HepG2 (cell line): ENCODE measurements at regions not wholly inside any gene's neighbourhood (a gene's known extent, or its start where the extent isn't known, plus 50 kb on each side); places are given as distances from the start of the nearest gene placed in this dataset.

Source experiments
- ATAC-seq: fragments of 200-7000 bp; cut with Tn5 transposase; 3 replicates; pipeline ENCODE4 v1.9.1; 2020; ENCODE audit warnings: mild to moderate bottlenecking, moderate library complexity
- BruUV-seq: library from RNA; stranded (reverse); fragments of 400-500 nt; replicated peaks from 2 replicates; lab custom pipeline; 2021; lab: Mats Ljungman, UMichigan
- CTCF ChIA-PET: fragments of 300-600 bp; formaldehyde crosslinking; extraction: SDS; loops from one replicate; lab custom pipeline; 2021; ENCODE audit warnings: low total read pairs, inconsistent platforms, low intra/inter-chr PET ratio; lab: Yijun Ruan, JAX
- POLR2A ChIA-PET: fragments of 350-600 bp; sonication (Branson Sonifier 250); formaldehyde crosslinking; loops from one replicate; lab custom pipeline; 2020; ENCODE audit warnings: antibody characterized with exemption, inconsistent platforms; lab: Yijun Ruan, JAX
- DNase-seq: peaks from one replicate; pipeline ENCODE4 v3.0.0-alpha.2; 2015; ENCODE audit warnings: low spot score
- FAIRE-seq: peaks from 3 replicates; lab custom pipeline; 2011; peaks lifted over from hg19 to GRCh38; lab: Jason Lieb, UNC
- H2AFZ ChIP-seq: one replicate; pipeline ENCODE4 v1.6.1; 2011; ENCODE audit warnings: low read length, inconsistent platforms
- H3K27ac ChIP-seq: fragments of 300-600 bp; 3 replicates; pipeline ENCODE4 v1.8.0; 2011; ENCODE audit warnings: mixed run types, mild to moderate bottlenecking, mixed read lengths, low read length, inconsistent platforms; ENCODE audit not compliant: insufficient read depth; ENCODE audit errors: extremely low read length
- H3K27me3 ChIP-seq, 2 experiments: fragments of 200-600 bp in 1 of 2; 2 replicates in 1 of 2; 3 replicates in 1 of 2; pipeline versions ENCODE4 v1.6.0 to v1.8.0; 2011; ENCODE audit warnings: low read length in 2 of 2, mild to moderate bottlenecking in 2 of 2, moderate library complexity in 2 of 2, inconsistent platforms in 1 of 2; ENCODE audit not compliant: insufficient read depth in 2 of 2, control insufficient read depth in 1 of 2
- H3K36me3 ChIP-seq, 2 experiments: fragments of 200-600 bp in 1 of 2; replicated peaks in 1 of 2; 2 replicates in 1 of 2; 3 replicates in 1 of 2; pipeline versions ENCODE4 v1.5.1 to v1.8.0; 2011; ENCODE audit warnings: low read length in 2 of 2, inconsistent platforms in 1 of 2; ENCODE audit not compliant: insufficient read depth in 2 of 2, control insufficient read depth in 1 of 2
- H3K4me1 ChIP-seq: 2 replicates; pipeline ENCODE4 v1.5.1; 2012; ENCODE audit warnings: low read length, inconsistent platforms; ENCODE audit not compliant: insufficient read depth
- H3K4me2 ChIP-seq: 2 replicates; pipeline ENCODE4 v1.6.0; 2011; ENCODE audit warnings: low read depth, low read length, inconsistent platforms
- H3K4me3 ChIP-seq, 3 experiments: fragments of 200-600 bp in 1 of 3; sonication (generic), shearing (Covaris generic) in 1 of 3; replicated peaks in 1 of 3; 2 replicates each; pipeline ENCODE4 v1.5.1; 2011 to 2016; ENCODE audit warnings: low read length in 3 of 3, inconsistent platforms in 2 of 3, low read depth in 2 of 3, mild to moderate bottlenecking in 2 of 3, control low read depth in 1 of 3, mixed read lengths in 1 of 3; ENCODE audit not compliant: insufficient read depth in 1 of 3
- H3K79me2 ChIP-seq: one replicate; pipeline ENCODE4 v1.6.1; 2011; ENCODE audit warnings: low read length, inconsistent platforms; ENCODE audit not compliant: insufficient read depth
- H3K9ac ChIP-seq: 2 replicates; pipeline ENCODE4 v1.6.0; 2011; ENCODE audit warnings: mild to moderate bottlenecking, low read depth, low read length, inconsistent platforms; ENCODE audit not compliant: insufficient read depth
- H3K9me3 ChIP-seq: 2 replicates; pipeline ENCODE4 v1.5.1; 2012; ENCODE audit warnings: mild to moderate bottlenecking, low read length
- H4K20me1 ChIP-seq: 2 replicates; pipeline ENCODE4 v1.6.0; 2011; ENCODE audit warnings: inconsistent platforms, mild to moderate bottlenecking, low read length, moderate library complexity; ENCODE audit not compliant: insufficient read depth
- FLYWCH1 ChIP-seq: sonication (generic); formaldehyde crosslinking; IDR thresholded peaks from 2 replicates; pipeline ENCODE4 v1.8.1; 2023; ENCODE audit warnings: mild to moderate bottlenecking, missing genetic modification reagents
- MATR3 ChIP-seq: sonication (generic); formaldehyde crosslinking; IDR thresholded peaks from 2 replicates; pipeline ENCODE4 v1.4.0; 2020; ENCODE audit warnings: missing genetic modification reagents
- PITX1 ChIP-seq: sonication (generic); formaldehyde crosslinking; IDR thresholded peaks from 2 replicates; pipeline ENCODE4 v1.5.1; 2020; ENCODE audit warnings: mild to moderate bottlenecking, missing genetic modification reagents
- ZNF180 ChIP-seq: sonication (generic); formaldehyde crosslinking; IDR thresholded peaks from 2 replicates; pipeline ENCODE4 v1.4.0; 2020; ENCODE audit warnings: low read depth, missing genetic modification reagents, borderline replicate concordance
- ZNF331 ChIP-seq: sonication (generic); formaldehyde crosslinking; IDR thresholded peaks from 2 replicates; pipeline ENCODE4 v1.4.0; 2020; ENCODE audit warnings: missing genetic modification reagents
- ZNF382 ChIP-seq: sonication (generic); formaldehyde crosslinking; IDR thresholded peaks from 2 replicates; pipeline ENCODE4 v1.5.0; 2020; ENCODE audit warnings: missing genetic modification reagents, mild to moderate bottlenecking, borderline replicate concordance
- ZNF530 ChIP-seq: sonication (generic); formaldehyde crosslinking; IDR thresholded peaks from 2 replicates; pipeline ENCODE4 v1.5.0; 2020; ENCODE audit warnings: low read depth, mild to moderate bottlenecking, missing genetic modification reagents
- ZNF780A ChIP-seq: sonication (generic); formaldehyde crosslinking; IDR thresholded peaks from 2 replicates; pipeline ENCODE4 v1.8.0; 2022; ENCODE audit warnings: mild to moderate bottlenecking, missing genetic modification reagents, moderate library complexity
- WGBS: methylation state at CpG from one replicate; pipeline ENCODE4 v1.1.6; 2017; ENCODE audit warnings: low lambda C conversion rate; 5-methylcytosine and 5-hydroxymethylcytosine counted together
- in situ Hi-C: cut with HindIII; loops from 2 replicates; pipeline ENCODE4 v1.10.0; 2017; ENCODE audit warnings: low pct_unique_long_range_greater_than_20kb; ENCODE audit not compliant: extremely low pct_ligation_motif_present
- intact Hi-C: fragments of 100-400 bp; cut with micrococcal nuclease; formaldehyde crosslinking; loops from one replicate; pipeline ENCODE4 v1.10.0; 2022; ENCODE audit not compliant: unreplicated experiment
- TF ChIP-seq, protein P1 (sequence below): sonication (generic); formaldehyde crosslinking; IDR thresholded peaks from 2 replicates; pipeline ENCODE4 v1.4.0; 2020; ENCODE audit warnings: missing genetic modification reagents
- TF ChIP-seq, protein P2 (sequence below): IDR thresholded peaks from 2 replicates; pipeline ENCODE4 v1.6.1; 2016; ENCODE audit warnings: missing compliant biosample characterization, missing genetic modification reagents, borderline replicate concordance

DNA sequence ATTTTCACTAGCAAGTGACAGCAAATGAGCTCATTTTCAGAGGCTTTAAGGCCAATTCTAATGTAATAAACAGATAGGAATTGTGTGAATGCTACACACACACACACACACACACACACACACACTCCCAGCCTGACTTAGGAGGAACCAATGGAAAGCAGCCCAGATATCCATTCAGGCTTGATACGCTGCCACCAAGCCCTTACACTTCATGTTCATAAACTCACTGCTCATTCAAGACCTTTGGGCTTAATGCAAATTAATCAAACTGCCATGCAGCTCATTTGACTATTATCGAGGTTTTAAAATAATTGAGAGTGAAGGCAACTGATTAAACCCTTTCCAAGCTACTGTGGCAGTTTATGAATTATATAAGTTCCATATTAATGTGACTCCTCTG is 298.9 kb upstream of the NCKAP5 start (continued):
- TF ChIP-seq MATR3 (CRISPR knock-in tag) (no peak), PITX1 (CRISPR knock-in tag) (no peak), ZNF530 (CRISPR knock-in tag) (no peak), ZNF780A (no peak)

DNA sequence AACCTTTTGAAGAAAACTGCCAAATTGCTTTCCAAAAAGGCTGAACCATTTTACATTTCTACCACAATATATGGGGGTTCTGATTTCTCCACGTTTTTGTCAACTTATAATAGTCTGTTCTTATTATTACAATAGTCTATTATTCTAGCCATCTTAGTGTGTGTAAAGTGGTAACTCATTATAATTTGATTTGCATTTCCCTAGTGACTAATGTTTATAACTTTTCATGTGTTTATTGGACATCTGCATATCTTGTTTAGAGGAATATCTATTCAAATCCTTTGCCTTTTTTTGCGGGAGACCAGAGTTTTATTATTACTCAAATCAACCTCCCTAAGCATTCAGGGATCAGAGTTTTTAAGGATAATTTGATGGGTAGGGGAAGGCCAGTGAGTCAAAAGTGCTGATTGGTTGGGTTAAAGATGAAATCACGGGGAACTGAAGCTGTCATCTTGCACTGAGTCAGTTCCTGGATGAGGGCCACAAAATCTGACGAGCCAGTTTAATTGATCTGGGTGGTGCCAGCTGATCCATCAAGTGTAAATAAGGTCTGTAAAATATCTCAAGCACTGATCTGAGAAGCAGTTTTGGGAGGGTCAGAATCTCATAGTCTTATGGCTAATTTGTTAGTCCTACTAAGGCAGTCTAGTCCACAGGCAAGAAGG is 303.4 kb upstream of the NCKAP5 start:
- FAIRE-seq (no peak), DNase-seq (no peak), ATAC-seq (no peak)
- H3K9ac ChIP-seq: no peak overlapping the region
- H3K27ac ChIP-seq: no peak overlapping the region
- 25% methylated on average over 4 of the region's 4 CpGs for WGBS
- no peak for TF ChIP-seq ZNF180 (CRISPR knock-in tag)
- no peak for TF ChIP-seq ZNF382 (CRISPR knock-in tag)
- TF ChIP-seq, protein P1, sequence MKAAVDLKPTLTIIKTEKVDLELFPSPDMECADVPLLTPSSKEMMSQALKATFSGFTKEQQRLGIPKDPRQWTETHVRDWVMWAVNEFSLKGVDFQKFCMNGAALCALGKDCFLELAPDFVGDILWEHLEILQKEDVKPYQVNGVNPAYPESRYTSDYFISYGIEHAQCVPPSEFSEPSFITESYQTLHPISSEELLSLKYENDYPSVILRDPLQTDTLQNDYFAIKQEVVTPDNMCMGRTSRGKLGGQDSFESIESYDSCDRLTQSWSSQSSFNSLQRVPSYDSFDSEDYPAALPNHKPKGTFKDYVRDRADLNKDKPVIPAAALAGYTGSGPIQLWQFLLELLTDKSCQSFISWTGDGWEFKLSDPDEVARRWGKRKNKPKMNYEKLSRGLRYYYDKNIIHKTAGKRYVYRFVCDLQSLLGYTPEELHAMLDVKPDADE (CRISPR knock-in tag): no peak
- TF ChIP-seq ZNF331 (CRISPR knock-in tag): no peak
- TF ChIP-seq, protein P2, sequence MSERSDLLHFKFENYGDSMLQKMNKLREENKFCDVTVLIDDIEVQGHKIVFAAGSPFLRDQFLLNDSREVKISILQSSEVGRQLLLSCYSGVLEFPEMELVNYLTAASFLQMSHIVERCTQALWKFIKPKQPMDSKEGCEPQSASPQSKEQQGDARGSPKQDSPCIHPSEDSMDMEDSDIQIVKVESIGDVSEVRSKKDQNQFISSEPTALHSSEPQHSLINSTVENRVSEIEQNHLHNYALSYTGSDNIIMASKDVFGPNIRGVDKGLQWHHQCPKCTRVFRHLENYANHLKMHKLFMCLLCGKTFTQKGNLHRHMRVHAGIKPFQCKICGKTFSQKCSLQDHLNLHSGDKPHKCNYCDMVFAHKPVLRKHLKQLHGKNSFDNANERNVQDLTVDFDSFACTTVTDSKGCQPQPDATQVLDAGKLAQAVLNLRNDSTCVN (CRISPR knock-in tag): no peak
- no peak for TF ChIP-seq FLYWCH1
- no peaks in the 10 kb centered on the region for H3K9me3 ChIP-seq
- H2AFZ ChIP-seq: no peak overlapping the region
- H3K79me2 ChIP-seq: no peaks in the 10 kb centered on the region
- POLR2A ChIA-PET: no interaction called here
- H3K4me1 ChIP-seq: no peaks in the 10 kb centered on the region
- no peaks in the 10 kb centered on the region for H4K20me1 ChIP-seq
- intact Hi-C loops: no loop called here
- CTCF ChIA-PET: no interaction called here
- no peak overlapping the region for H3K4me2 ChIP-seq
- no peaks in the 10 kb centered on the region for H3K36me3 ChIP-seq
- no peaks in the 10 kb centered on the region; a peak in 1 of 5 replicates for H3K27me3 ChIP-seq
- no TSS peak for BruUV-seq
- in situ Hi-C loops: no loop called here
- no peak overlapping the region for H3K4me3 ChIP-seq
